ENCODE measurements at regions not wholly inside any gene's neighbourhood (a gene's known extent, or its start where the extent isn't known, plus 50 kb on each side); places are given as distances from the start of the nearest gene placed in this dataset.

DNA sequence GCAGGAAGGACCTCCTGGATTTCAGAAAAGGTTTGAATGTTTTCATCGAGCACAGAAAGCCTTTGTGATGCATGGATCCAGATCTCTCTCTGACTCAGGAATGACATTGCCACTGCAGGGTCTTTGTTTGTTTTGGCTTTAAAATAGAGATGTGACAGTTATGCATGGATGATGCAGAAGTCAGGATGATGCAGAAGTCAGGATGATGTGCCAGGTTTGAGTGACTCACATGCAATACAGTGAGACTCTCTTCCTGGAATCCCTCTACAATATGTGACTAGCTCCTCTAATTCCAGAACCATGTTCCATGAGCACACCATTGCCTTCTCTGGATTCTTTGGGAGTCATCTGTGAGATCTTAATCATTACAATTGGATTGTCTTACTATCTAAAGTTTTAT lies 177.9 kb upstream of the RAB6C start:
- Histone ChIP-seq H3K4me3 (no peak overlapping the region), H3K27ac (no peak overlapping the region), H3K4me1 (no peaks in the 10 kb centered on the region), H3K36me3 (no peaks in the 10 kb centered on the region), H3K9me3 (no peaks in the 10 kb centered on the region), H3K27me3 (no peaks in the 10 kb centered on the region)
- no peak for DNase-seq (ENCODE audit: low spot score in 2 of 2)
- intact Hi-C loops (cut with DNase I): no loop called here
- TF ChIP-seq, protein P1, sequence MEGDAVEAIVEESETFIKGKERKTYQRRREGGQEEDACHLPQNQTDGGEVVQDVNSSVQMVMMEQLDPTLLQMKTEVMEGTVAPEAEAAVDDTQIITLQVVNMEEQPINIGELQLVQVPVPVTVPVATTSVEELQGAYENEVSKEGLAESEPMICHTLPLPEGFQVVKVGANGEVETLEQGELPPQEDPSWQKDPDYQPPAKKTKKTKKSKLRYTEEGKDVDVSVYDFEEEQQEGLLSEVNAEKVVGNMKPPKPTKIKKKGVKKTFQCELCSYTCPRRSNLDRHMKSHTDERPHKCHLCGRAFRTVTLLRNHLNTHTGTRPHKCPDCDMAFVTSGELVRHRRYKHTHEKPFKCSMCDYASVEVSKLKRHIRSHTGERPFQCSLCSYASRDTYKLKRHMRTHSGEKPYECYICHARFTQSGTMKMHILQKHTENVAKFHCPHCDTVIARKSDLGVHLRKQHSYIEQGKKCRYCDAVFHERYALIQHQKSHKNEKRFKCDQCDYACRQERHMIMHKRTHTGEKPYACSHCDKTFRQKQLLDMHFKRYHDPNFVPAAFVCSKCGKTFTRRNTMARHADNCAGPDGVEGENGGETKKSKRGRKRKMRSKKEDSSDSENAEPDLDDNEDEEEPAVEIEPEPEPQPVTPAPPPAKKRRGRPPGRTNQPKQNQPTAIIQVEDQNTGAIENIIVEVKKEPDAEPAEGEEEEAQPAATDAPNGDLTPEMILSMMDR (IDR thresholded peaks at IDR 0.05): no peak

DNA sequence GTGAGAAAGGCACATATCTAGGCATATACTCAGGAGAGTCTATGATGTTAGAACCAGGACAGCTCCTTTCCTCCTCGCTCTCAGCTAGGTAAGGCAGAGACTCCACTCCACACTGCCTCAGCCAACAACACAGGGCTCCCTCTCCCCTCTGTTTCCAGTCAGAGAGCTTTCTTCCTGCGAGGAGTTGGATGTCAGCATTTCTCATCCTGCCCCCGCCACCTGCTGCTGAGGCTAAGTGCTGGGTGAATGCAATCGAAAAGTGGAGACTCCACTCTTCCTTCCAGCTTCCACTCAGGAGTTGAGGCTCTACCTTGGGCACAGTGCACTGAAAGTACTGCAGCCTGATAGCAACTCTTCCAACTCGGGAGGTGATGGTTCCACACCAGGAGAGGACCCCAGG lies 177.2 kb upstream of the RAB6C start:
- Histone ChIP-seq H3K27ac (no peak overlapping the region), H3K9me3 (no peaks in the 10 kb centered on the region), H3K4me1 (no peaks in the 10 kb centered on the region), H3K36me3 (no peaks in the 10 kb centered on the region), H3K4me3 (no peak overlapping the region), H3K27me3 (no peaks in the 10 kb centered on the region)
- intact Hi-C loops (cut with DNase I): no loop called here
- TF ChIP-seq, protein P1 (IDR thresholded peaks at IDR 0.05): no peak
- DNase-seq (ENCODE audit: low spot score in 2 of 2): no peak

DNA sequence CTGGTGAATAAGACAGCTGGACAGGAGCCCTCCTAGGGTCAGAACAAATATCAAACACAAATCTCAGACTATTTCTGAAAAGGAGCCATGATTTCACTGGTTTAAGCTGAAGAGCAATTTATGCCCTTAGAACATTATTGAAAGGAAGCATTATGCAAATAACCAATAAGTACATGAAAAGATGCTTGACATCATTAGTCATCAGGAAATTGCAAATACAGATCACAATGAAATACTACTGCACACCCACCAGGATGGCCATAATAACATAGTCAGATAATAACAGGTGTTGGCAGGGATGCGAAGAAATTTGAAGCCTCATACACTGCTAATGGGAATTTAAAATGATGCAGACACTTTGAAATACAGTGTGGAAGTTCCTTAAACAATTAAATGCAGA lies 176.4 kb upstream of the RAB6C start:
- no peak overlapping the region for H3K27ac ChIP-seq
- no peaks in the 10 kb centered on the region for H3K4me1 ChIP-seq
- H3K9me3 ChIP-seq: no peaks in the 10 kb centered on the region
- intact Hi-C loops (cut with DNase I): no loop called here
- TF ChIP-seq, protein P1 (IDR thresholded peaks at IDR 0.05): no peak
- no peaks in the 10 kb centered on the region for H3K36me3 ChIP-seq
- no peak for DNase-seq (ENCODE audit: low spot score in 2 of 2)
- H3K27me3 ChIP-seq: no peaks in the 10 kb centered on the region
- no peak overlapping the region for H3K4me3 ChIP-seq

DNA sequence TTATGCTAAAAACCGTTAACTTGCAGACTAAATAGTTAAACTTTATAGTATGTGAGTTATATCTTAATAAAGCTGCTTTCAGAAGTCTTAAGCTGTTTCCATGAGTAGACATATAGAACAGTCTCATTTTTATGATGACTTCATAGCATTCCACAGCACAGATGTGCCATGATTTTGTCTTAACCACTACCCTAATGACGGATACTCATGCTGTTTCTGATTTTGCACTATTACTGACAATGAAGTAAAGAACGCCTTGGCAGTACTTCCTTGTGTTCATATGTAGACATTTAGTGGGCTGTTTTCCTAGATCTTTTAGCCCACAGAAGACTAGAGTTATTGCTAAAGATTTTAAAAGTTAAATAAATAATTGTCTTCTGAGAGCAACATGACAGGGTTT lies 175.6 kb upstream of the RAB6C start:
- H3K9me3 ChIP-seq: no peaks in the 10 kb centered on the region
- no peak for DNase-seq (ENCODE audit: low spot score in 2 of 2)
- H3K27me3 ChIP-seq: no peaks in the 10 kb centered on the region
- intact Hi-C loops (cut with DNase I): no loop called here
- H3K36me3 ChIP-seq: no peaks in the 10 kb centered on the region
- H3K4me1 ChIP-seq: no peaks in the 10 kb centered on the region
- no peak overlapping the region for H3K27ac ChIP-seq
- TF ChIP-seq, protein P1 (IDR thresholded peaks at IDR 0.05): no peak
- H3K4me3 ChIP-seq: no peak overlapping the region

DNA sequence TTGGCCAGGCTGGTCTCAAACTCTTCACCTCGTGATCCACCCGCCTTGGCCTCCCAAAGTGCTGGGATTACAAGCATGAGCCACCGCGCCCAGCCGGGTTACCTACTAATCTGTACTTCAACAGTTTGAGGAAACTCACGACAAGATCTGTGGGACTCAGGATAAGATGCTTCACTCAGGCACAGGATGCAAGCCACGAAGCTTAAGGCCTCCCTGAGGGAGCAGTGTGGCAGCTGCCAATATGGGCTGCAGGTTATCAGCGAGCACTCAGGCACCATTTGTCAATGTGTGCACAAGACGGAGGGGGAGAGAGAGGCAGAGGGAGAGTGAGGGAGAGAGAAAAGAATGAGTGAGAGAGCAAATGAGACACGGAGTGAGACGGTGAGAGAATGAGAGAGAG lies 173.6 kb upstream of the RAB6C start:
- no peaks in the 10 kb centered on the region for H3K36me3 ChIP-seq
- intact Hi-C loops (cut with DNase I): no loop called here
- DNase-seq (ENCODE audit: low spot score in 2 of 2): no peak
- H3K4me1 ChIP-seq: no peaks in the 10 kb centered on the region
- no peaks in the 10 kb centered on the region for H3K27me3 ChIP-seq
- H3K9me3 ChIP-seq: no peaks in the 10 kb centered on the region
- no peak overlapping the region for H3K27ac ChIP-seq
- TF ChIP-seq, protein P1 (IDR thresholded peaks at IDR 0.05): no peak
- H3K4me3 ChIP-seq: no peak overlapping the region

DNA sequence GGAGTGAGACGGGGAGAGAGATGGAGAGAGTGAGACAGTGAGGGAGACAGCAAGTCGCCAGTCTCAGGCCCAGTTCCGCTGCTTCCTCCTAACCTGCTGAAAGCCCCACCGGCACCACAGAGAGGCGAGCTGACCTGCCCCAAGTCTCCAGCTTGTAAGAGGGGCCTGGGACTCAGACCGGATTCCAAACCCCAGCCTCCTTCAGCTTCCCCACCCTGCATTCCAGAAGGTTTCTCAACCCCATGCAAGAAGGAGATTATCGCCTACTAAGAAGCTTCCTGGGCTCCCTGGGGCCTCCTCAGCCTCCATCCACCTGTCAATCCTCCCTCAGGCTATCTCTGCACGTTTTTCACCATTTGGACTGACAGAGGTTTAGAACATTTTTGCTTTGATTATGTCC lies 173.1 kb upstream of the RAB6C start:
- no peak for DNase-seq (ENCODE audit: low spot score in 2 of 2)
- no peaks in the 10 kb centered on the region for H3K4me1 ChIP-seq
- H3K36me3 ChIP-seq: no peaks in the 10 kb centered on the region
- H3K27ac ChIP-seq: no peak overlapping the region
- no peak overlapping the region for H3K4me3 ChIP-seq
- TF ChIP-seq, protein P1 (IDR thresholded peaks at IDR 0.05): no peak
- no peaks in the 10 kb centered on the region for H3K9me3 ChIP-seq
- H3K27me3 ChIP-seq: no peaks in the 10 kb centered on the region
- intact Hi-C loops (cut with DNase I): no loop called here
